IMR-90 (cell line): ENCODE measurements at regions not wholly inside any gene's neighbourhood (a gene's known extent, or its start where the extent isn't known, plus 50 kb on each side); places are given as distances from the start of the nearest gene placed in this dataset.

Source experiments
- ATAC-seq: fragments of 200-7000 bp; cut with Tn5 transposase; 2 replicates; pipeline ENCODE4 v1.9.1; 2020; ENCODE audit warnings: low read depth, mild to moderate bottlenecking, moderate library complexity
- BruUV-seq: library from RNA; stranded (reverse); fragments of 400-500 nt; replicated peaks from 2 replicates; lab custom pipeline; 2021; lab: Mats Ljungman, UMichigan
- CTCF ChIA-PET: fragments of 300-600 bp; formaldehyde crosslinking; extraction: SDS; loops from one replicate; lab custom pipeline; 2021; ENCODE audit warnings: antibody characterized with exemption; lab: Yijun Ruan, JAX
- POLR2A ChIA-PET: fragments of 300-600 bp; sonication (Branson Sonifier 250); formaldehyde crosslinking; loops from one replicate; lab custom pipeline; 2022; ENCODE audit warnings: antibody characterized with exemption; ENCODE audit not compliant: unreplicated experiment; lab: Charles Lee
- DNase-seq: peaks from one replicate; pipeline ENCODE4 v3.0.0; 2013
- H2AFZ ChIP-seq: replicated peaks from 2 replicates; pipeline ENCODE3; 2013; ENCODE audit warnings: low read length, mild to moderate bottlenecking; ENCODE audit not compliant: poor library complexity
- H2AK5ac ChIP-seq: 2 replicates; pipeline ENCODE4 v1.6.1; 2013; ENCODE audit warnings: low read depth, low read length, inconsistent platforms
- H2AK9ac ChIP-seq: replicated peaks from 2 replicates; pipeline ENCODE3; 2013; ENCODE audit warnings: mild to moderate bottlenecking, low read depth, low read length, moderate library complexity; ENCODE audit not compliant: poor library complexity
- H2BK120ac ChIP-seq: 2 replicates; pipeline ENCODE4 v1.6.1; 2013; ENCODE audit warnings: low read depth, low read length, inconsistent platforms
- H2BK15ac ChIP-seq: 3 replicates; pipeline ENCODE4 v1.6.1; 2013; ENCODE audit warnings: low read depth, low read length, inconsistent platforms
- H2BK20ac ChIP-seq: 2 replicates; pipeline ENCODE4 v1.6.1; 2013; ENCODE audit warnings: low read depth, mild to moderate bottlenecking, inconsistent platforms, low read length, moderate library complexity
- H2BK5ac ChIP-seq: 2 replicates; pipeline ENCODE4 v1.6.1; 2013; ENCODE audit warnings: mild to moderate bottlenecking, low read depth, low read length, inconsistent platforms; ENCODE audit not compliant: poor library complexity, severe bottlenecking
- H3K14ac ChIP-seq: replicated peaks from 2 replicates; pipeline ENCODE4 v1.6.1; 2013; ENCODE audit warnings: low read depth, low read length, inconsistent platforms
- H3K18ac ChIP-seq: 2 replicates; pipeline ENCODE4 v1.6.1; 2013; ENCODE audit warnings: low read depth, low read length, control low read depth
- H3K23ac ChIP-seq: 2 replicates; pipeline ENCODE4 v1.6.1; 2013; ENCODE audit warnings: low read depth, low read length, inconsistent platforms
- H3K27ac ChIP-seq: 2 replicates; pipeline ENCODE4 v1.5.1; 2013; ENCODE audit warnings: mild to moderate bottlenecking, control low read depth, low read length; ENCODE audit not compliant: insufficient read depth
- H3K27me3 ChIP-seq: 2 replicates; pipeline ENCODE4 v1.6.1; 2013; ENCODE audit warnings: low read length; ENCODE audit not compliant: control insufficient read depth, insufficient read depth
- H3K36me3 ChIP-seq: 2 replicates; pipeline ENCODE4 v1.6.1; 2013; ENCODE audit warnings: low read length, mixed read lengths; ENCODE audit not compliant: control insufficient read depth, insufficient read depth
- H3K4ac ChIP-seq: 2 replicates; pipeline ENCODE4 v1.6.1; 2013; ENCODE audit warnings: low read depth, low read length, inconsistent platforms
- H3K4me1 ChIP-seq: 2 replicates; pipeline ENCODE4 v1.6.1; 2013; ENCODE audit warnings: low read length, mixed read lengths; ENCODE audit not compliant: control insufficient read depth, insufficient read depth
- H3K4me2 ChIP-seq: 2 replicates; pipeline ENCODE4 v1.6.1; 2013; ENCODE audit warnings: low read depth, mild to moderate bottlenecking, control low read depth, low read length, moderate library complexity
- H3K4me3 ChIP-seq: 2 replicates; pipeline ENCODE4 v1.5.1; 2013; ENCODE audit warnings: low read depth, mild to moderate bottlenecking, control low read depth, low read length, moderate library complexity; ENCODE audit not compliant: insufficient read depth
- H3K56ac ChIP-seq: 2 replicates; pipeline ENCODE4 v1.6.1; 2013; ENCODE audit warnings: low read length, inconsistent platforms; ENCODE audit not compliant: insufficient read depth; ENCODE audit errors: extremely low read depth
- H3K79me1 ChIP-seq, 2 experiments: 2 replicates each; pipeline ENCODE4 v1.6.1; 2013; ENCODE audit warnings: low read length in 2 of 2, inconsistent platforms in 1 of 2, low read depth in 1 of 2
- H3K9ac ChIP-seq: 2 replicates; pipeline ENCODE4 v1.6.1; 2013; ENCODE audit warnings: low read depth, low read length, control low read depth
- H3K9me1 ChIP-seq: 2 replicates; pipeline ENCODE4 v1.6.1; 2013; ENCODE audit warnings: low read length, inconsistent platforms; ENCODE audit not compliant: insufficient read depth
- H3K9me3 ChIP-seq: 2 replicates; pipeline ENCODE4 v1.6.1; 2013; ENCODE audit warnings: low read length; ENCODE audit not compliant: control insufficient read depth, insufficient read depth
- H4K20me1 ChIP-seq: 2 replicates; pipeline ENCODE4 v1.6.1; 2013; ENCODE audit warnings: low read length, inconsistent platforms; ENCODE audit not compliant: insufficient read depth
- H4K5ac ChIP-seq: 2 replicates; pipeline ENCODE4 v1.6.1; 2013; ENCODE audit warnings: mild to moderate bottlenecking, low read depth, low read length, control low read depth
- H4K8ac ChIP-seq, 2 experiments: 2 replicates each; pipeline ENCODE4 v1.6.1; 2013; ENCODE audit warnings: low read depth in 2 of 2, low read length in 2 of 2, control low read depth in 1 of 2, inconsistent platforms in 1 of 2
- H4K91ac ChIP-seq: 2 replicates; pipeline ENCODE4 v1.6.1; 2013; ENCODE audit warnings: low read depth, low read length, inconsistent platforms; ENCODE audit not compliant: insufficient read depth
- CTCF ChIP-seq: conservative IDR thresholded peaks from 2 replicates; pipeline ENCODE4 v1.5.1; 2012; ENCODE audit warnings: mild to moderate bottlenecking, low read depth, low read length, improper control_type of control experiment
- MAFK ChIP-seq: IDR thresholded peaks from 2 replicates; pipeline ENCODE4 v1.6.1; 2012; ENCODE audit warnings: low read depth, low read length, improper control_type of control experiment
- MXI1 ChIP-seq: IDR thresholded peaks from 2 replicates; pipeline ENCODE4 v1.6.1; 2012; ENCODE audit warnings: low read depth, mild to moderate bottlenecking, low read length, moderate library complexity, borderline replicate concordance
- POLR2A ChIP-seq: IDR thresholded peaks from 2 replicates; pipeline ENCODE4 v1.6.1; 2012; ENCODE audit warnings: mild to moderate bottlenecking, low read depth, low read length
- RAD21 ChIP-seq: IDR thresholded peaks from 2 replicates; pipeline ENCODE4 v1.6.1; 2012; ENCODE audit warnings: low read length, improper control_type of control experiment
- WGBS, 2 experiments: methylation state at CpG; one replicate each; pipeline versions ENCODE4 v1.1.5 to v1.1.7; 2013; ENCODE audit warnings: missing lambda C conversion rate in 2 of 2; ENCODE audit not compliant: insufficient read length in 1 of 2; ENCODE audit errors: extremely low coverage in 2 of 2; 5-methylcytosine and 5-hydroxymethylcytosine counted together
- dilution Hi-C: fragments of 300-500 bp; cut with HindIII; formaldehyde crosslinking; loops from one replicate; pipeline ENCODE4 v1.14.3; 2018; ENCODE audit warnings: low sequenced_read_pairs; ENCODE audit not compliant: unreplicated experiment
- in situ Hi-C: fragments of 300-500 bp; cut with MboI; formaldehyde crosslinking; loops from 3 replicates; pipeline ENCODE4 v1.14.3; 2019; ENCODE audit warnings: low sequenced_read_pairs, inconsistent platforms, mixed read lengths
- intact Hi-C: fragments of 100-400 bp; cut with micrococcal nuclease; formaldehyde crosslinking; loops from 2 replicates; pipeline ENCODE4 v1.10.0; 2022

DNA sequence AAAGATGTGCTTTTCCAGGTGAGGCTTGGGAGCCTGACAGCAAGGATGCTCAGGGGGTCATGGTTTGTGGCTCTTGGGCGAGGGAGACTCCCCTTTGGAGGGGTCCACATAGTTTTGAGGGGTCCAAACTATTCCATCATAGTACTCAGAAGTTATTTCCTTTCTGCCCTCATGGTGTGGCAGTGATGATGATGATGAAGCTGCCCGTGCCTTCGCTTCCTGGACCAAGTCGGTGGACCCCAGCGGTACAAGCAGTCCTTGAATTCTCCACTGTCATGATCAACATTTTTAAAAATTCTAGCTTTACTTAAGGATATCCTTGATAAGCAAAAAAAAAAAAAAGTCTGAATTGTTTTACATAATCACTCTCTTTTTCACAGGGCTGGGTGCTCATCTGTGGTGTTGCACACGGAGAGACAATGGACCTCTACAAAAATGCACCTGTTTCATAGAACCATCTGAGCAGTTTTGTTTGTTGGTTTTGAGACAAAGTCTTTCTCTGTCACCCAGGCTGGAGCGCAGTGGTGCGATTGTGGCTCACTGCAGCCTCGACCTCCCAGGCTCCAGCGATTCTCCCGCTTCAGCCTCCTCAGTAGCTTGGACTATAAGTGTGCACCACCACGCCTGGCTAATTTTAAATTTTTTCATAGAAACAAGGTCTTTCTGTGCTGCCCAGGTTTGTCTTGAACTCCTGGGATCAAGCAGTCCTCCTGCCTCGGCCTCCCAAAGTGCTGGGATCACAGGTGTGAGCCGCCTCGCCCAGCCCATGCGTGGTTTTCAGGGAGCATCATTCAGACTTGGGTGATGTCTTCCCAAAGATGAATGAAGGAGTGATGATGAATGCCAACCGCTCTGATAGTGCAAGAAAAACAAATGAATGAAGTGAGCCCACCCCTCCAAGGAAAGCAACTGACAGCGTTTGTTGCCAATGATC, 271.4 kb upstream of the HDAC4 start:
- H4K5ac ChIP-seq, result no peak overlapping the region
- H3K9me1 ChIP-seq, result no peaks in the 10 kb centered on the region
- H3K23ac ChIP-seq, result no peak overlapping the region
- ChIA-PET CTCF (no interaction called here), POLR2A (no interaction called here)
- no peak overlapping the region for H4K91ac ChIP-seq
- no peaks in the 10 kb centered on the region for H3K4me1 ChIP-seq
- no peak overlapping the region for H3K9ac ChIP-seq
- H3K18ac ChIP-seq, result no peak overlapping the region
- no peak overlapping the region for H3K14ac ChIP-seq
- no peak overlapping the region for H2AFZ ChIP-seq
- in situ Hi-C loops (no loop called here), intact Hi-C loops (no loop called here), dilution Hi-C loops (no loop called here)
- H3K4me2 ChIP-seq, result no peak overlapping the region
- no peaks in the 10 kb centered on the region for H4K20me1 ChIP-seq
- H3K4ac ChIP-seq, result no peak overlapping the region
- H3K79me1 ChIP-seq, result no peaks in the 10 kb centered on the region
- BruUV-seq, result no TSS peak
- H2BK5ac ChIP-seq, result no peak overlapping the region
- H3K27ac ChIP-seq, result no peak overlapping the region
- peaks cover 16% of the 10 kb centered on the region for H3K9me3 ChIP-seq
- no peak overlapping the region for H3K56ac ChIP-seq
- no peak overlapping the region for H2BK15ac ChIP-seq
- H3K27me3 ChIP-seq, result no peaks in the 10 kb centered on the region
- H2BK20ac ChIP-seq, result no peak overlapping the region
- no peak overlapping the region for H4K8ac ChIP-seq
- no peak overlapping the region for H2AK5ac ChIP-seq
- no peak overlapping the region for H3K4me3 ChIP-seq
- no CpG with 5 or more reads among the region's 18 CpGs for WGBS, 2 experiments
- no peak overlapping the region for H2BK120ac ChIP-seq
- ATAC-seq (no peak), DNase-seq (no peak)
- H2AK9ac ChIP-seq, result no peak overlapping the region
- TF ChIP-seq CTCF (no peak), MXI1 (no peak), RAD21 (no peak), MAFK (no peak), POLR2A (no peak)
- no peaks in the 10 kb centered on the region for H3K36me3 ChIP-seq
